ACC112 (cell line): ENCODE measurements at regions not wholly inside any gene's neighbourhood (a gene's known extent, or its start where the extent isn't known, plus 50 kb on each side); places are given as distances from the start of the nearest gene placed in this dataset.

Experiments
- H2AFZ ChIP-seq: fragments of 200-600 bp; sonication (generic); one replicate; pipeline ENCODE4 v1.6.0; 2017; ENCODE audit warnings: antibody characterized with exemption, low read length; ENCODE audit not compliant: unreplicated experiment
- H3K27ac ChIP-seq: fragments of 200-600 bp; sonication (generic); 2 replicates; pipeline ENCODE4 v1.5.1; 2014; ENCODE audit warnings: low read depth, mild to moderate bottlenecking, antibody characterized with exemption, low read length, moderate library complexity
- H3K27me3 ChIP-seq: fragments of 200-600 bp; sonication (generic); 2 replicates; pipeline ENCODE4 v1.6.1; 2014; ENCODE audit warnings: mild to moderate bottlenecking, antibody characterized with exemption, low read length, moderate library complexity, mixed read lengths; ENCODE audit not compliant: insufficient read depth
- H3K36me3 ChIP-seq: fragments of 200-600 bp; sonication (generic); 2 replicates; pipeline ENCODE4 v1.6.1; 2016; ENCODE audit warnings: mild to moderate bottlenecking, antibody characterized with exemption, low read length, moderate library complexity, mixed read lengths; ENCODE audit not compliant: insufficient read depth
- H3K4me1 ChIP-seq: fragments of 200-600 bp; sonication (generic); one replicate; pipeline ENCODE4 v1.6.1; 2016; ENCODE audit warnings: low read length, mixed read lengths; ENCODE audit not compliant: insufficient read depth, unreplicated experiment, control insufficient read depth
- H3K4me3 ChIP-seq: fragments of 200-600 bp; sonication (generic); 2 replicates; pipeline ENCODE4 v1.5.1; 2014; ENCODE audit warnings: mild to moderate bottlenecking, low read depth, low read length
- H3K79me2 ChIP-seq: fragments of 200-600 bp; sonication (generic); one replicate; pipeline ENCODE4 v1.6.0; 2016; ENCODE audit warnings: low read length; ENCODE audit not compliant: control insufficient read depth, unreplicated experiment, insufficient read depth

DNA sequence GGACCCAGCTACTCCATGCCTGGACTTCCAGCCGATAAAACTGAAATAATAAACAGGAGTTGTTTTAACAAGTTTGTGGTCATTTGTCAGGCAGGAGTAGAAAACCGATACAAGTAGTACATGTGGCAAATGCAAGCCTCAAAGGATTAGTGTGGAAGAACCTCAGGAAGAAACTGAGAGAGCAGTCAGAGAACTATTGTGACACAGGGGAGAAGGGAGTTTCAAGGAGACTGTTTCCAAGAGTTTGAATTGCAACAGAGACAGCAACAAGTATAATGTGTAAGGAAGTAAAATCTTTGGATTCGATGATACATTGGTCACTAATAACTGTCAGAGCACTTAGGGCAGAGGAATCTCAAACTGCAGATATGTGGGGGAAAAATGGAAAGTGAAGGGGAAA is 450.6 kb upstream of the ARHGEF26 start:
- Histone ChIP-seq H3K36me3 (no peaks in the 10 kb centered on the region), H3K27ac (no peak overlapping the region), H2AFZ (no peak overlapping the region), H3K79me2 (no peaks in the 10 kb centered on the region), H3K27me3 (peaks cover 5% of the 10 kb centered on the region; the same call in 1 of the 2 replicates), H3K4me1 (no peaks in the 10 kb centered on the region), H3K4me3 (no peak overlapping the region)

DNA sequence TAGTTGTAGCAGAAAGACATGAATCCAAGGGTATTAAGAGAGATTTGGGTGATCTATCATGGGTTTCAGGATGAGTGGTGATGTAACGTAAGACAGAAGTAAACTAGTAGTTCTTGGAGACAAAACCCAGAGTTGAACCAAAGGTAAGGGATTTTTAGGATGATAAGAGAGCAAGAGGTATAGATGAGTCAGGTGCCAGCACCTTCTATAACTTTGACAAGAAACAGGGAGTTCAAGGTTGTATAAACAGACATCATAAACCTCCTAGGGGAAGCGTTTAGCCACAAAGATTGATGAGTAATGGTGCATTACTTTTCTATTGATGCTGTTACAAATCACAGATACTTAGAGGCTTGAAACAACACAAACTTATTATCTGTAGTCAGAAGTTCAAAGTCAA is 447.3 kb upstream of the ARHGEF26 start:
- Histone ChIP-seq H2AFZ (no peak overlapping the region), H3K27me3 (peaks cover 5% of the 10 kb centered on the region; the same call in 1 of the 2 replicates), H3K4me1 (no peaks in the 10 kb centered on the region), H3K79me2 (no peaks in the 10 kb centered on the region), H3K36me3 (no peaks in the 10 kb centered on the region), H3K4me3 (no peak overlapping the region), H3K27ac (no peak overlapping the region)

DNA sequence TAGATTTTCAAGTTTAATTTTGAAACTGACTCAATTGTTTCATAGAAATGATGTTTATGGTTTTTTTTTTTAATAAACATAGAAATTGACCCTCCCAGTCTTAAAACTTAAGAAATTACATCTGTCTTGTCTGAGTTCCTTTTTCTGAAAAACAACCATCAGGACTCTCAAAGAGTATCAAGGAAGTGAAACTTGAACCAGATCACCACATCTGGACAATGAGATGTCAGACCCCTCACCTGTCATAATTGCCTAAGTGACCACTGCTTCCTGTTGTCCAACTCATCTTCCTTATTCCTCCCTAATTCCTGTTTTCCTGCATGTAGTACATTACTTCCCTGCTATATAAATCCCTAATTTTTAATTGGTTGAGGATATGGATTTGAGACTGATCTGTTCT is 441.5 kb upstream of the ARHGEF26 start:
- Histone ChIP-seq H3K27me3 (no peaks in the 10 kb centered on the region), H3K36me3 (no peaks in the 10 kb centered on the region), H2AFZ (no peak overlapping the region), H3K27ac (no peak overlapping the region), H3K4me1 (no peaks in the 10 kb centered on the region), H3K4me3 (no peak overlapping the region), H3K79me2 (no peaks in the 10 kb centered on the region)

DNA sequence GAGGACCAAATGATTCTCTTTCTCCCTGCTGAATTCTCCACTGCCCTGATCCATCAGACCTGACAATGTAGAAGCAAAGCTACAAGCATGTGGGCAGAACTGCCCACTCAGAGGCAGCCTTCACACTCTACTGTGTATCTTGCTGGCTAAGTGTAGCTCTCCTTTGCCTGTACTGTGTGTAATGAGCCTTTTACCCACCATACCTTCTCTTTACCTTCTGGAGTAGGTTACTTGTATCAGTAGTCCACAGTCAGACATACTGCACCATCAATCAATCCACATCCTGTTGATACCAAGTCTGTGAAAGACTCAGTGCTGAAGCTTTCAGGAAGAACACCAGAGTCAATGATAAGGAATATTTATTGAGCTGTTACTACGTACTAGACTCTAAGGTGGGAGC is 440.7 kb upstream of the ARHGEF26 start:
- no peaks in the 10 kb centered on the region for H3K27me3 ChIP-seq
- H3K27ac ChIP-seq = no peak overlapping the region
- no peaks in the 10 kb centered on the region for H3K36me3 ChIP-seq
- H3K4me1 ChIP-seq = no peaks in the 10 kb centered on the region
- no peak overlapping the region for H3K4me3 ChIP-seq
- no peak overlapping the region for H2AFZ ChIP-seq
- H3K79me2 ChIP-seq = no peaks in the 10 kb centered on the region

DNA sequence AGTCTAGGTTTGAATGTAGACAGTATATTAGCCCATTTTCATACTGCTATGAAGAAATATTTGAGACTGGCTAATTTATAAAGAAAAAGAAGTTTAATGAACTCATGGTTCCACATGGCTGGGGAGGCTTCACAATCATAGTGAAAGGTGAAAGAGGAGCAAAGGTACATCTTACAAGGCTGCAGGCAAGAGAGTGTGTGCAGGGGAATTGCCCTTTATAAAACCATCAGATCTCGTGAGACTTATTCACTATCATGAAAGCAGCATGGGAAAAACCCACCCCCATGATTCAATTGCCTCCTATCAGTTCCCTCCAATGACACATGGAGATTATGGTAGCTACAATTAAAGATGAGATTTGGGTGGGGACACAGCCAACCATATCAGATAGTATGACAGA is 440.1 kb upstream of the ARHGEF26 start:
- Histone ChIP-seq H3K27me3 (no peaks in the 10 kb centered on the region), H3K79me2 (no peaks in the 10 kb centered on the region), H3K36me3 (no peaks in the 10 kb centered on the region), H3K4me3 (no peak overlapping the region), H2AFZ (no peak overlapping the region), H3K27ac (no peak overlapping the region), H3K4me1 (no peaks in the 10 kb centered on the region)

DNA sequence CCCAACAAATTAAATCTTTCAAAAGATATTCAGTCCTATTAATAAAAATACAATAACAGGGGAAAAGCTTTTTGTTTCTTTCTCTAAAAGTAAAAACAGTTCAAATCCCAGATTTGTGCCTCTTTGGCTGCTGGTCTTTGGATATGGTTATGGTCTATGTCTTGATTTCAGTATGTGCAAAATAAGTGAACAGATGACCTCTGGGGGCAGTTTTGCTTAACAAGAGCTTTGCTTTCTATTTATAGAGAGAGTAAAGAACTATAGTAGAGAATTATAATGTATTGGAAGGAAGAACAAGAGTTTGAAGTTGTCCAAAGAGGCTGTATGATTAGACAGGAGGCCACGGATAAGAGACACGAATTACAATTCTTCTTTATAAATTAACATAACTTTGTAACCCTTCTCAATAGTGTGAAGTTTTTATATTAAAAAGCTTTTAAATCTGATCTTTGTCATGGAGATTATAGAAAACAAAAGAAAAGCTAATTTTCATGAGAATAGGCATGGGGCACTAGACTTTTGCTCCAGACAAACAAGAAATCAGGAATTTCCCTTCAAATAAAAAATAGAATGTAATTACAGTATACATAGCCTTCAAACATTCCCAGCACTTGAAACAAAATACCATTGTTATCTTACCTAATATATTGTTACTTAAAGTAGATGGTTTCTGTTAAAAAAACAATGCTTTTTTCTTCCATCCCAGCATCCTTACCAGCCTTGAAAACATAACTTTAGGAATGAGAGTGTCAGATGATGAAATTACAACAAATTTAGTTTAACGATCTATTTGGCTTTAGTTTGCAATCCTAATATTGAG is 432.7 kb upstream of the ARHGEF26 start:
- Histone ChIP-seq H3K36me3 (no peaks in the 10 kb centered on the region), H3K4me1 (no peaks in the 10 kb centered on the region), H3K27ac (no peak overlapping the region), H2AFZ (no peak overlapping the region), H3K79me2 (no peaks in the 10 kb centered on the region), H3K27me3 (no peaks in the 10 kb centered on the region), H3K4me3 (no peak overlapping the region)

DNA sequence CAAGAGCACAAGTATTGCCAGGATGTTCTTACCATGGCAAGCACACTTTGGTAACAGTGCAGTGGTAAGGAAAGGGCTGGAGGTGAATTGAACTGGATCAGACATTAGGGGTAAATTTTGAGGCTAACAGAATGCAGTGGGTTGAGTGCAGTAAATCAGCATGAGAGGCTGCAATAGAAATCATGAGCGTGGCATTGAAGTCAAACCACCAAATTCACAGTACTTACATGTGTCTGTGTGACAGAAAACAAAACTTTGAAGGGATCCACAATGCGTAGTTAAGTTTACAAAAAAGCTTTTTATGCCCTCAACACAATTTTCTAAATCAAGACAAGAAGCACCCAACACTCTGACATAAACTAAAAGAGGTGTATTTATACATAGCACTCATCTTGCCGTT is 428.0 kb upstream of the ARHGEF26 start:
- no peak overlapping the region for H2AFZ ChIP-seq
- no peaks in the 10 kb centered on the region for H3K4me1 ChIP-seq
- H3K79me2 ChIP-seq = no peaks in the 10 kb centered on the region
- no peak overlapping the region for H3K27ac ChIP-seq
- H3K36me3 ChIP-seq = no peaks in the 10 kb centered on the region
- H3K27me3 ChIP-seq = no peaks in the 10 kb centered on the region
- no peak overlapping the region for H3K4me3 ChIP-seq

DNA sequence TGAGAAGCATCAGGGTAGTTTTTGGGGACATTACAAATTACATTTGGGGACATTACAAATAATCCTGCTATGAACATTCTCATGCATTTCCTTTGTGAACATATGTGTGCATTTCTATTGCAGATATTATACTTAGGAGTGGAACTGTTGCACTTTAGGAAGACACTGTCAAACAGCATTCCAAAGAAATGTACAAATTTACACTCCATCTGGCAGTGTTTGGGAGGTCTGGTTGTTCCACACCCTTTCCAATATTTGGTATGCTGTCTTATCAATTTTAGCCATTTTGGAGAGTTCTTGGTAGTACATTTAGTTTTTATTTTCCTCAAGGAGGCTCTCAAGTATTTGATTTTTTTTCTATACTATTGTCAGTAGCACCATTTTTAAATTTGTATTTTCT is 419.1 kb upstream of the ARHGEF26 start:
- Histone ChIP-seq H3K4me1 (no peaks in the 10 kb centered on the region), H3K79me2 (no peaks in the 10 kb centered on the region), H3K27me3 (no peaks in the 10 kb centered on the region)

DNA sequence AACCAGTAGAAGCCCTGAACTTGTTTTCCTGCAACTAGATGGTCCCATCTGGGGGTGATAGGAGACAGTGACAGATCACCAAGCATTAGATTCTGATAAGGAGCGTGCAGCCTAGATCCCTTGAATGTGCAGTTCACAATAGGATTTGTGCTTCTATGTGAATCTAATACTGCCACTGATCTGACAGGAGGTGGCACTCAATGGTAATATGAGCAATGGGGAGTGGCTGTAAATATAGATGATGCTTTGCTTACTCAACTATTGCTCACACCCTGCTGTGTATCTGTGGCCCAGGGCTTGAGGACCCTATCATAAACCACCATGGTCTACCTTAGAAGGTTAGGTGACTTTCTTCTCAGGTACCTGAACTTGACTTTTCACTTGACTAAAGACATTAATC is 417.1 kb upstream of the ARHGEF26 start:
- no peak overlapping the region for H3K4me3 ChIP-seq
- H3K4me1 ChIP-seq = no peaks in the 10 kb centered on the region
- no peaks in the 10 kb centered on the region for H3K36me3 ChIP-seq
- H3K27ac ChIP-seq = no peak overlapping the region
- H3K27me3 ChIP-seq = no peaks in the 10 kb centered on the region
- no peak overlapping the region for H2AFZ ChIP-seq
- H3K79me2 ChIP-seq = no peaks in the 10 kb centered on the region

More for the DNA sequence above, 419.1 kb upstream of the ARHGEF26 start:
- Histone ChIP-seq H2AFZ (no peak overlapping the region), H3K36me3 (no peaks in the 10 kb centered on the region), H3K4me3 (no peak overlapping the region), H3K27ac (no peak overlapping the region)

DNA sequence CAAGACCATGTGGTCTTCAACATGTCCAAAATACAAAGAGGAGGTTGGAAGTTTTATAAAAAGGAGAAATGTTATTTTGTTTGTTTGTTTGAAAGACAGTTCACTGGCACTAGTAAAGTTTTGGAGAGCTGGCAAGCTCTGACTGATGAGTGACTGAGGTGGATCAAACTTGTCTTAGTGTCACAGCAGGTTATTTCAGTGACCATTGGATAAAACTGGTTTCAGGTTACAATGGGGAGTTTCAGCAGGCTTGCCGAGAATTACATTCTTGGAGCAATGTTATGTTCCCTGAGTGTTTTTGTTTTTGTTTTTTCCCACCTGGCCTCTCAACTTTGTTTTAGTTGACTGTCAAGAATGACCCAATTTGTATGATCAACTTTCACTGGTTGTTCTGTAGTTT is 414.5 kb upstream of the ARHGEF26 start:
- Histone ChIP-seq H2AFZ (no peak overlapping the region), H3K4me1 (no peaks in the 10 kb centered on the region), H3K36me3 (no peaks in the 10 kb centered on the region), H3K79me2 (no peaks in the 10 kb centered on the region), H3K27ac (no peak overlapping the region), H3K4me3 (no peak overlapping the region), H3K27me3 (no peaks in the 10 kb centered on the region)

DNA sequence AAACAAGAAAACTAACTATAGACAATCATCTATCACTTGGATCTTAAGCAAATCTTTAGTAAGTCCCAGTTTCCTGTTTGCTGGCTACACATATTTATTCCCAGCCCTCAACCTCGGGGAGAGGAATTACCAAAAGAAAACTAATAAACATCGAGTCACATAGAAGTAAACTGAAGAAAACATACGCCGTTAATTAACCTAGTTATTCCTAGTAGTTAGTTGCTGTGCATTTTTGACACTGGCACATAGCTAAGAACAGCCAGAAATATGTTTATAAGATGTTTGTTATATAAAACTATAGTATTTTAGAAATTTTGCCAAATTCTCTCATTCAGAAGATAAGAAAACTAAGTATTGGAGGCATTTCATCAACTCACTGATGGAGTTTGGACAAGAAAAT is 407.2 kb upstream of the ARHGEF26 start:
- H3K36me3 ChIP-seq = no peaks in the 10 kb centered on the region

More for the DNA sequence above, 407.2 kb upstream of the ARHGEF26 start:
- Histone ChIP-seq H3K27me3 (no peaks in the 10 kb centered on the region), H3K27ac (no peak overlapping the region), H3K4me3 (no peak overlapping the region), H3K4me1 (no peaks in the 10 kb centered on the region), H2AFZ (no peak overlapping the region), H3K79me2 (no peaks in the 10 kb centered on the region)
